Liver (tissue), 3 donors: ENCODE measurements at regions not wholly inside any gene's neighbourhood (a gene's known extent, or its start where the extent isn't known, plus 50 kb on each side); places are given as distances from the start of the nearest gene placed in this dataset.

Source experiments
- CTCF ChIP-seq: fragments of 150-350 bp; IDR thresholded peaks from 2 replicates; pipeline ENCODE4 v1.5.1; 2017; ENCODE audit warnings: improper control_type of control experiment, low read depth, low read length; ENCODE audit not compliant: missing input control
- FOXA2 ChIP-seq: IDR thresholded peaks from 2 replicates; pipeline ENCODE4 v1.6.1; 2016; ENCODE audit warnings: antibody characterized with exemption
- GABPA ChIP-seq, 2 donors: IDR thresholded peaks in 1 of 2; conservative IDR thresholded peaks in 1 of 2; 2 replicates each; pipeline ENCODE4 v1.6.1; 2016; ENCODE audit warnings: antibody characterized with exemption in 2 of 2, mild to moderate bottlenecking in 1 of 2, moderate library complexity in 1 of 2
- JUND ChIP-seq, 2 donors: IDR thresholded peaks; 2 replicates each; pipeline ENCODE4 v1.6.1; 2016; ENCODE audit warnings: antibody characterized with exemption in 2 of 2
- RAD21 ChIP-seq, 2 donors: IDR thresholded peaks; 2 replicates each; pipeline ENCODE4 v1.6.1; 2016; ENCODE audit warnings: antibody characterized with exemption in 2 of 2, mild to moderate bottlenecking in 2 of 2
- RXRA ChIP-seq, 2 donors: IDR thresholded peaks; 2 replicates each; pipeline ENCODE4 v1.6.1; 2017 to 2018; ENCODE audit warnings: antibody characterized with exemption in 2 of 2, mild to moderate bottlenecking in 1 of 2
- YY1 ChIP-seq: IDR thresholded peaks from 2 replicates; pipeline ENCODE4 v1.6.1; 2016; ENCODE audit warnings: antibody characterized with exemption, mild to moderate bottlenecking
- TF ChIP-seq, protein P1 (sequence below): IDR thresholded peaks from 2 replicates; pipeline ENCODE4 v1.6.1; 2016; ENCODE audit warnings: antibody characterized with exemption
- TF ChIP-seq, protein P2 (sequence below): IDR thresholded peaks from 2 replicates; pipeline ENCODE4 v1.6.1; 2016; ENCODE audit warnings: antibody characterized with exemption
- TF ChIP-seq, protein P3 (sequence below): IDR thresholded peaks from 2 replicates; pipeline ENCODE4 v1.6.1; 2016; ENCODE audit warnings: antibody characterized with exemption, mild to moderate bottlenecking
- donor health status: healthy.
- donor health status: healthy.

GRCh38 chr11:134514354-134514951, 102.4 kb upstream of the B3GAT1 start:
- no peak for TF ChIP-seq CTCF
- TF ChIP-seq, protein P1, sequence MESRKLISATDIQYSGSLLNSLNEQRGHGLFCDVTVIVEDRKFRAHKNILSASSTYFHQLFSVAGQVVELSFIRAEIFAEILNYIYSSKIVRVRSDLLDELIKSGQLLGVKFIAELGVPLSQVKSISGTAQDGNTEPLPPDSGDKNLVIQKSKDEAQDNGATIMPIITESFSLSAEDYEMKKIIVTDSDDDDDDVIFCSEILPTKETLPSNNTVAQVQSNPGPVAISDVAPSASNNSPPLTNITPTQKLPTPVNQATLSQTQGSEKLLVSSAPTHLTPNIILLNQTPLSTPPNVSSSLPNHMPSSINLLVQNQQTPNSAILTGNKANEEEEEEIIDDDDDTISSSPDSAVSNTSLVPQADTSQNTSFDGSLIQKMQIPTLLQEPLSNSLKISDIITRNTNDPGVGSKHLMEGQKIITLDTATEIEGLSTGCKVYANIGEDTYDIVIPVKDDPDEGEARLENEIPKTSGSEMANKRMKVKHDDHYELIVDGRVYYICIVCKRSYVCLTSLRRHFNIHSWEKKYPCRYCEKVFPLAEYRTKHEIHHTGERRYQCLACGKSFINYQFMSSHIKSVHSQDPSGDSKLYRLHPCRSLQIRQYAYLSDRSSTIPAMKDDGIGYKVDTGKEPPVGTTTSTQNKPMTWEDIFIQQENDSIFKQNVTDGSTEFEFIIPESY, result no peak
- no peak for TF ChIP-seq YY1
- TF ChIP-seq JUND (IDR thresholded peaks at IDR 0.05), result no peak
- TF ChIP-seq, protein P2, sequence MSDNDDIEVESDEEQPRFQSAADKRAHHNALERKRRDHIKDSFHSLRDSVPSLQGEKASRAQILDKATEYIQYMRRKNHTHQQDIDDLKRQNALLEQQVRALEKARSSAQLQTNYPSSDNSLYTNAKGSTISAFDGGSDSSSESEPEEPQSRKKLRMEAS, result no peak
- TF ChIP-seq, protein P3, sequence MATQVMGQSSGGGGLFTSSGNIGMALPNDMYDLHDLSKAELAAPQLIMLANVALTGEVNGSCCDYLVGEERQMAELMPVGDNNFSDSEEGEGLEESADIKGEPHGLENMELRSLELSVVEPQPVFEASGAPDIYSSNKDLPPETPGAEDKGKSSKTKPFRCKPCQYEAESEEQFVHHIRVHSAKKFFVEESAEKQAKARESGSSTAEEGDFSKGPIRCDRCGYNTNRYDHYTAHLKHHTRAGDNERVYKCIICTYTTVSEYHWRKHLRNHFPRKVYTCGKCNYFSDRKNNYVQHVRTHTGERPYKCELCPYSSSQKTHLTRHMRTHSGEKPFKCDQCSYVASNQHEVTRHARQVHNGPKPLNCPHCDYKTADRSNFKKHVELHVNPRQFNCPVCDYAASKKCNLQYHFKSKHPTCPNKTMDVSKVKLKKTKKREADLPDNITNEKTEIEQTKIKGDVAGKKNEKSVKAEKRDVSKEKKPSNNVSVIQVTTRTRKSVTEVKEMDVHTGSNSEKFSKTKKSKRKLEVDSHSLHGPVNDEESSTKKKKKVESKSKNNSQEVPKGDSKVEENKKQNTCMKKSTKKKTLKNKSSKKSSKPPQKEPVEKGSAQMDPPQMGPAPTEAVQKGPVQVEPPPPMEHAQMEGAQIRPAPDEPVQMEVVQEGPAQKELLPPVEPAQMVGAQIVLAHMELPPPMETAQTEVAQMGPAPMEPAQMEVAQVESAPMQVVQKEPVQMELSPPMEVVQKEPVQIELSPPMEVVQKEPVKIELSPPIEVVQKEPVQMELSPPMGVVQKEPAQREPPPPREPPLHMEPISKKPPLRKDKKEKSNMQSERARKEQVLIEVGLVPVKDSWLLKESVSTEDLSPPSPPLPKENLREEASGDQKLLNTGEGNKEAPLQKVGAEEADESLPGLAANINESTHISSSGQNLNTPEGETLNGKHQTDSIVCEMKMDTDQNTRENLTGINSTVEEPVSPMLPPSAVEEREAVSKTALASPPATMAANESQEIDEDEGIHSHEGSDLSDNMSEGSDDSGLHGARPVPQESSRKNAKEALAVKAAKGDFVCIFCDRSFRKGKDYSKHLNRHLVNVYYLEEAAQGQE, result no peak
- TF ChIP-seq GABPA (IDR thresholded peaks at IDR 0.05 in 1 of 2, conservative IDR thresholded peaks at IDR 0.05 in 1 of 2), result no peak
- TF ChIP-seq RXRA (IDR thresholded peaks at IDR 0.05), result no peak
- no peak for TF ChIP-seq RAD21 (IDR thresholded peaks at IDR 0.05)
- TF ChIP-seq FOXA2, result no peak
